ENCODE measurements at regions not wholly inside any gene's neighbourhood (a gene's known extent, or its start where the extent isn't known, plus 50 kb on each side); places are given as distances from the start of the nearest gene placed in this dataset.

- Histone ChIP-seq H2BK5ac (ENCODE audit: insufficient read length, low read length) (no peak overlapping the region), H3K27me3 (ENCODE audit: insufficient read depth, low read length) (no peaks in the 10 kb centered on the region), H3K23ac (ENCODE audit: insufficient read length, low read depth, low read length) (no peak overlapping the region), H2BK15ac (ENCODE audit: low read depth, low read length) (no peak overlapping the region), H3K4me2 (ENCODE audit: insufficient read depth, insufficient read length, low read length) (no peak overlapping the region), H2BK120ac (ENCODE audit: low read depth, low read length, poor library complexity, severe bottlenecking) (no peak overlapping the region), H3K79me1 (ENCODE audit: insufficient read depth, low read depth, low read length, poor library complexity, severe bottlenecking) (no peaks in the 10 kb centered on the region), H2AFZ (ENCODE audit: low read length) (no peak overlapping the region), H3K79me2 (ENCODE audit: insufficient read depth, low read length) (no peaks in the 10 kb centered on the region), H3K56ac (ENCODE audit: insufficient read length, low read depth, low read length) (no peak overlapping the region), H4K91ac (ENCODE audit: insufficient read length, low read depth, low read length) (no peak overlapping the region), H2AK5ac (ENCODE audit: insufficient read length, low read length) (no peak overlapping the region), H2BK12ac (ENCODE audit: insufficient read length, low read depth, low read length) (no peak overlapping the region), H2BK20ac (ENCODE audit: low read depth, low read length, poor library complexity, severe bottlenecking) (no peak overlapping the region), H3K18ac (ENCODE audit: insufficient read length, low read depth, low read length) (no peak overlapping the region), H3K27ac (ENCODE audit: insufficient read length, low read depth, low read length) (no peak overlapping the region), H3T11ph (ENCODE audit: low read length) (no peak overlapping the region), H3K23me2 (ENCODE audit: insufficient read length, low read depth, low read length, poor library complexity, severe bottlenecking) (no peaks in the 10 kb centered on the region), H4K8ac (replicated peaks; ENCODE audit: insufficient read length, low read depth, low read length) (no peak overlapping the region), H4K5ac (ENCODE audit: insufficient read length, low read depth, low read length) (no peak overlapping the region), H4K20me1 (ENCODE audit: control insufficient read depth, insufficient read depth, insufficient read length) (no peaks in the 10 kb centered on the region), H3K4me1 (ENCODE audit: insufficient read depth, low read length) (no peaks in the 10 kb centered on the region), H3K9me3 (ENCODE audit: control insufficient read depth, low read depth, low read length) (no peaks in the 10 kb centered on the region), H3K9ac (ENCODE audit: extremely low read depth, insufficient read length, low read length) (no peak overlapping the region), H3K4ac (ENCODE audit: low read depth, low read length) (no peak overlapping the region), H3K14ac (ENCODE audit: insufficient read depth, low read length) (no peak overlapping the region)
- H3K36me3 Mint-ChIP-seq (ENCODE audit: insufficient read depth in 1 of 3, low read depth in 3 of 3), result no peaks in the 10 kb centered on the region; a peak in 1 of 7 replicates
- H3K4me3 Mint-ChIP-seq, result no peak overlapping the region; a peak in 1 of 5 replicates
- peaks cover 0 to under 1% of the 10 kb centered on the region in 2 experiments; a peak in 1 of 5 replicates for H3K9me3 Mint-ChIP-seq
- no CpG with 5 or more reads among the region's 1 CpG for WGBS (ENCODE audit: extremely low coverage, insufficient read length, low lambda C conversion rate)
- H3K4me1 Mint-ChIP-seq, result no peaks in the 10 kb centered on the region
- DNase-seq, result no peak
- H3K27ac Mint-ChIP-seq, result no peak overlapping the region
- H3K27me3 Mint-ChIP-seq (ENCODE audit: low read depth), result no peaks in the 10 kb centered on the region
- no peak for TF ChIP-seq CTCF (conservative IDR thresholded peaks at IDR 0.05)
Measured at GRCh38 chr10:111677759-111678158, 505.8 kb downstream of the GPAM start.
